WI38 (cell line): ENCODE measurements at regions not wholly inside any gene's neighbourhood (a gene's known extent, or its start where the extent isn't known, plus 50 kb on each side); places are given as distances from the start of the nearest gene placed in this dataset.

Experiments
- H3K4me3 ChIP-seq: 2 replicates; pipeline ENCODE4 v1.5.1; 2011; ENCODE audit warnings: low read depth, mild to moderate bottlenecking, control low read depth, low read length
- TF ChIP-seq, protein P1 (sequence below): IDR thresholded peaks from 2 replicates; pipeline ENCODE4 v1.5.1; 2012; ENCODE audit warnings: low read depth, mild to moderate bottlenecking, control low read depth, low read length

DNA sequence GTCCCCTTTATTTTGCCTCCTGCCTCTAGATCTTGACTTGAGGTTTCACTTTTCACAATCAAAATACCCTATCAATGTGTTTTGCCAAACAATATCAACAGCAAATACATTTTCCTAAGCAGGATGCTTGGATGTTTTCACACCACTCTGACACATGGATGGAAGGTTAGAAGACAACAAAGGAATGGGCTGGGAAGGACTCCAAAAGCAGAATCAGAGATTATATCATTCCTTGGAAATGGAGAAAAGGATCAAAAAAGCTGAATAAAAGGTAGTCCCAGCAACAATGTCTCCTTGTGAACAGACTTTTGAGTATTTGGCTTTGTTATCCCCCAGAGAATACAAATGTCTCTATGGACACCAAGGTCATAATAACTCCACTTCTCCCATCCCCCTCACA lies 170.8 kb downstream of the ETAA1 start:
- H3K4me3 ChIP-seq = no peak overlapping the region
- TF ChIP-seq, protein P1, sequence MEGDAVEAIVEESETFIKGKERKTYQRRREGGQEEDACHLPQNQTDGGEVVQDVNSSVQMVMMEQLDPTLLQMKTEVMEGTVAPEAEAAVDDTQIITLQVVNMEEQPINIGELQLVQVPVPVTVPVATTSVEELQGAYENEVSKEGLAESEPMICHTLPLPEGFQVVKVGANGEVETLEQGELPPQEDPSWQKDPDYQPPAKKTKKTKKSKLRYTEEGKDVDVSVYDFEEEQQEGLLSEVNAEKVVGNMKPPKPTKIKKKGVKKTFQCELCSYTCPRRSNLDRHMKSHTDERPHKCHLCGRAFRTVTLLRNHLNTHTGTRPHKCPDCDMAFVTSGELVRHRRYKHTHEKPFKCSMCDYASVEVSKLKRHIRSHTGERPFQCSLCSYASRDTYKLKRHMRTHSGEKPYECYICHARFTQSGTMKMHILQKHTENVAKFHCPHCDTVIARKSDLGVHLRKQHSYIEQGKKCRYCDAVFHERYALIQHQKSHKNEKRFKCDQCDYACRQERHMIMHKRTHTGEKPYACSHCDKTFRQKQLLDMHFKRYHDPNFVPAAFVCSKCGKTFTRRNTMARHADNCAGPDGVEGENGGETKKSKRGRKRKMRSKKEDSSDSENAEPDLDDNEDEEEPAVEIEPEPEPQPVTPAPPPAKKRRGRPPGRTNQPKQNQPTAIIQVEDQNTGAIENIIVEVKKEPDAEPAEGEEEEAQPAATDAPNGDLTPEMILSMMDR = no peak

DNA sequence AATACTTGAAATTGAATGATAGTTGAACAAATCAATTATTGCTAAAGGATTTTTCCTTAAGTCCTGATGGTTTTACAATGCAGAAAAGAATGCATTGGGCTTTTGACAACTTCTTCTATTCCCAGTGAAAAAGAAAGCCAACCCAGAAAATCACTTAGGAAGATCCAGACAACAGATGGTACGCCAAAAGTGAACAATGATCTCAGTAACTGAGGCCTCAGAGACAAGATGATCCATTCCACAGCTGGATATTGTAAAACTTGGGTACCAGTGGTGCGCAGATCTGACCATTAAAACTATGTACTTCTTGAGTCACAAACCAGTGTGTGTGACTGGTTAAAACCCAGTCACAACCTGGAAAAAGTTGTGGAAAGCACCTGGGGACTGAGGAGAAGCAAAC lies 173.5 kb downstream of the ETAA1 start:
- H3K4me3 ChIP-seq = no peak overlapping the region
- TF ChIP-seq, protein P1 = no peak

DNA sequence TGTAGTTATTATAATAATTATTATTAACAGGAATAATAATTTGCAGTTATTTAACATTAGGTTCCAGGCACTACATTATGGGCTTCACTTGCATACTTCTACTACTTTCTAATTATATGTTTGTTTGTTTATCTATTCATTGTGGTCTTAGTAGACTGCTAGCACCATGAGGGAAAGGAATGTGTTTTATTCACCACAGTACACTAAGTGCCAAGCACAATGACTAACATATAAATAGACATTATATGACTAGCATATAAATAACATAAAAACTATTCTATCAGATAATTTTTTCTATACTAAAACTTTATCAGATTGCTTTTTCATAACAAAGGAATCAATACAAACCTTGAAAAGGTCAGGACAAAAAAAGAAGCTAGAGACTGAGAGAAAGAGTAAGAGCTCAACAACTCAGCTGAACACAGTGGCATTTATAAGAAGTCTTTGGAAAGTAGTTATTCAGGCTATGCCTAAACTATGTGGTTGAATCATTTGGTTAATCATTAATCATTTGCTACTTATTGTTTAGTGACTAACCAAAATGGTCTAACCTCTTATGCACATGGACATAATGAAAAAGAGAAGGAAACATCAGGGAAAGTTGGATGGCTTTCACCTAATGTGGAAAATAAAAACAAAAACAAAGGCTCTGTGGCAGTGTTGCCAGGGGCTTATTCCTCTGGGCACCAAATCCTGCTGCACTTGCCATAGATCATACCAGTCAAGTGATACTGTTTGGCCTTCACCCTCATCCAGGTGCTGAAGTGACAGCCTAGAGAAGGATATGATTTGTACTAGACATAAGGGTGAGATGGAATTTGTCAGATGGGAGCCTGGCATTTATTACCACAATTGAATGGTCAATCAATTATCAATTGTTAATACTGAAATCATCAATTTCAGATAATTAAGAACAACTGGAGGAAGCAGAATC lies 174.9 kb downstream of the ETAA1 start:
- H3K4me3 ChIP-seq = no peak overlapping the region
- TF ChIP-seq, protein P1 = no peak

DNA sequence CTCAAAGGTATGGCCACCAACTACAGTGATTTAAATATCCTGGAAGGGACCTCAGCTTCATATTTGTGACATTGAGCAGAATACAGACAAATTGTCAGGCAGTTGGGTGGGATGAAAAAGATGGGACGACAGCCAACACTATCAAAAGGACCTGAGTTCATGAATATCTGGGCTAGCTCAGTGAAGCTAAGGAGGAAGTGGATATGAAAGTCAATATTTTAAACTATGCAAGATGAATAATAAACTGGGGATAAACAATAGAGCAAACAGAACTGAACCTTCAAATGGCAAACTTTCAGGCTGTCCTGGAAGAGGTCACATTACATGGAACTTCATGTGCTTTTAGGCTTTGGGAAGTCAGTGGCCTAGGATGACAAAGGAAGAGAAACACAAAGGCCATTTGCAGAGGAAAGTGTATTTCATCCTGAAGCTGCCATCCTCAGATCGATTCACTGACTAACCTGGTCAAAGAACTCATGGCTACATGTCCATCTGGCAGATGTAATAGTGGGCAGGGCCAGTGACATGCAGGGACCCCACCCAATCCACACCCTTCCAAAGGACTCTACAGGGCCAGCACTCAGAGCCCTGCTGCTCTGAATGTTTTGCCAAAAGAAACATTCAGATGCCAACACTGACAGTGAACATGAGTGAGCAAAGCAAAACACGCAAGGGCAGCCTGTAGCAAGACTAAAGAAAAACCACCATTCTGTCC lies 175.7 kb downstream of the ETAA1 start:
- no peak overlapping the region for H3K4me3 ChIP-seq
- TF ChIP-seq, protein P1 = no peak

DNA sequence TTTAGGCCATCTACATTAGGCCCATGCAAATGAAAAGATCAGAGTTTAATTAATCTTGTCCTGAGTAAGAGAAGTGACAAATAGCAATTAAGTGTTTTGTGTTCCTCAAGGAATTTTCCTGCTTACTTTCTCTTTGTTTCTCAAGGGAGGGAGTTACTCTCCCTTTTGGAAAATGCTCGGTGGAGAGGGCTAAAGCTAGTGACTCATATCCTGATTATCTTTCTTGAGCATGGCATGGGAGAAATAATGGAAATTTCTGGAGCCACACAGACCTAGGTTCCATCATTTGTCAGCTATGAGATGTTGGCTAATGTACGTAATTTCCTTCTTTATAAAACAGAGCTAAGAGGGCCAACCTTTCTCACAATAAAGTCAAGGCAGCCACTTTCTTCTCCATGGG lies 177.1 kb downstream of the ETAA1 start:
- TF ChIP-seq, protein P1 = no peak
- H3K4me3 ChIP-seq = no peak overlapping the region

DNA sequence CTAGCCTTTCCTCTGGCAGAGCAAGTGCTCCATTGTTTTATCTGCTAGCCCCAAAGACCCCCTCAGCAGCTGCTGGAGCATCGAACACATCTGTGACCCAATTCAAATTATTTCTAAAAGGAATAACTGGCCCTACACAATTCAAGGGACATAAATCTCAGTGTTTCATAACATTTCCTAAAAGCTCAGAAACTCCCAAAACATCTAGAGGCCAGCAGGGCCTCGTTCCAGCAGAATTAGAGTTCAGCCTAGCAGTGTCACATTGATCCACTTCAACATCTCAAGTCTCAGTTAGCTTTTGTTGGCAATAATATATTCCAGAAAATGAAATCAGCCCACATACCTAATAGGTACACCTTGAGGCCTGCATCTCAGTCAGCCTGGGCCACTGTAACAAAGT lies 179.1 kb downstream of the ETAA1 start:
- TF ChIP-seq, protein P1 = no peak
- H3K4me3 ChIP-seq = no peak overlapping the region

DNA sequence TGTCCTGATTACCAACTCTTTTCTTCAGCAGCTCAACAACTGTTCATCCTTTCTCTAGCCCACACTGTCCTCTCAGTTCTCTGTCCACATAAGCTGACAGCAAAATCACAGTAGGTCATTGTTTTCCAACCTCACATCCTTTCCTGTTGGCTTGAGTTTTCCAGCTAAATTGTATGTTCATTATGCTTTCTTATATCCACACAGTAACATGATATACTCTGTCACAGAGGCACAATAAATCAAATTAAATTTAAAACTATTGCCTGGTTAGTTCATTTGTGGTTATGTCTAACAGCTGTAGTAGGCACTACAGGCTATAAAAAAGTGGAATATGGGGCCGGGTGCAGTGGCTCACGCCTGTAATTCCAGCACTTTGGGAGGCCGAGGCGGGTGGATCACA lies 179.9 kb downstream of the ETAA1 start:
- no peak overlapping the region for H3K4me3 ChIP-seq
- TF ChIP-seq, protein P1 = no peak
